Neural cell (in vitro differentiated cells): ENCODE measurements at regions not wholly inside any gene's neighbourhood (a gene's known extent, or its start where the extent isn't known, plus 50 kb on each side); places are given as distances from the start of the nearest gene placed in this dataset.
"Not testable (repeated sequence)": the region's sequence is repeated elsewhere in the genome, so short reads cannot be mapped to it uniquely, and the experiment has no call there.

Experiments used
- H2AFZ ChIP-seq: fragments of 200-600, 300-800 bp; sonication (generic), shearing (Covaris generic); 2 replicates; pipeline ENCODE4 v1.6.0; 2014; ENCODE audit warnings: low read depth, mild to moderate bottlenecking, antibody characterized with exemption, low read length, moderate library complexity
- H3F3A ChIP-seq: fragments of 200-600 bp; shearing (Covaris generic); 2 replicates; pipeline ENCODE4 v1.6.1; 2016; ENCODE audit warnings: mild to moderate bottlenecking, moderate library complexity, mixed read lengths, antibody characterized with exemption, low read length; ENCODE audit not compliant: insufficient read depth, poor library complexity, severe bottlenecking
- H3K27ac ChIP-seq: fragments of 200-600, 300-800 bp; sonication (generic), shearing (Covaris generic); 2 replicates; pipeline ENCODE4 v1.5.1; 2014; ENCODE audit warnings: mild to moderate bottlenecking, low read length, moderate library complexity
- H3K27me3 ChIP-seq: fragments of 300-800, 200-600 bp; sonication (generic), shearing (Covaris generic); 2 replicates; pipeline ENCODE4 v1.6.0; 2014; ENCODE audit warnings: mild to moderate bottlenecking, low read depth, low read length, moderate library complexity; ENCODE audit not compliant: insufficient read depth
- H3K36me3 ChIP-seq: fragments of 300-800, 200-600 bp; sonication (generic), shearing (Covaris generic); 2 replicates; pipeline ENCODE4 v1.5.1; 2014; ENCODE audit warnings: mild to moderate bottlenecking, antibody characterized with exemption, low read length, moderate library complexity; ENCODE audit not compliant: insufficient read depth
- H3K4me2 ChIP-seq: fragments of 300-800, 200-600 bp; sonication (generic), shearing (Covaris generic); 2 replicates; pipeline ENCODE4 v1.6.0; 2014; ENCODE audit warnings: mild to moderate bottlenecking, low read length
- H3K4me3 ChIP-seq: fragments of 300-800, 200-600 bp; sonication (generic), shearing (Covaris generic); 2 replicates; pipeline ENCODE4 v1.5.1; 2014; ENCODE audit warnings: mild to moderate bottlenecking, low read length, moderate library complexity
- H3K79me2 ChIP-seq: fragments of 200-600 bp; shearing (Covaris generic); replicated peaks from 2 replicates; pipeline ENCODE4 v1.6.0; 2014; ENCODE audit warnings: mild to moderate bottlenecking, low read length, moderate library complexity; ENCODE audit not compliant: insufficient read depth
- H3K9ac ChIP-seq: fragments of 300-800, 200-600 bp; sonication (generic), shearing (Covaris generic); 2 replicates; pipeline ENCODE4 v1.6.1; 2016; ENCODE audit warnings: mild to moderate bottlenecking, low read length, mixed read lengths
- H3K9me2 ChIP-seq: fragments of 200-600 bp; shearing (Covaris generic); 2 replicates; pipeline ENCODE4 v1.6.1; 2016; ENCODE audit warnings: mild to moderate bottlenecking, low read length, mixed read lengths; ENCODE audit not compliant: insufficient read depth
- H3K9me3 ChIP-seq: fragments of 200-600, 300-800 bp; sonication (generic), shearing (Covaris generic); 2 replicates; pipeline ENCODE4 v1.6.1; 2016; ENCODE audit warnings: mild to moderate bottlenecking, mixed run types, low read length, moderate library complexity, mixed read lengths
- H4K20me1 ChIP-seq: fragments of 200-600 bp; shearing (Covaris generic); 2 replicates; pipeline ENCODE4 v1.6.1; 2016; ENCODE audit warnings: mild to moderate bottlenecking, mixed run types; ENCODE audit not compliant: insufficient read depth

DNA sequence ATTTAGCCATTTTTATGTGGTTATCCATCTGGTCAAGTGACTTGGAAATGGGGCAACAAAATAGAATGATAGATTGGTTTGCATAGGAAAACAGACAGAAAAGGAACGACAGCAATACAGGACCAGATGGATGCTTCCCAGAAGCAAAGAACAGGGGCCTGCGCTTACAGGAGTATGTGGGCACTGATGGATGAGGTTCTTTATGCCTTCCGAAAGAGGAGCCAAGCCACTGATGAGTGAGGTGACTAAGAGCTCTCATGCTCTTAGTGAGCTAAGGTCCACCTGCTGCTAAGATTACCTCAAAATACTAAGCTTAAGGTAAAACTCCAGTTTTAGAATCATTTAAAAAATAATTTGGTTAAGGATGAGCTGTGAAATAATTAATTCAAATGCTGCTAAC lies 247.4 kb upstream of the FAM240B start:
- H3F3A ChIP-seq, H3K27me3 ChIP-seq, H3K9me2 ChIP-seq, H3K9ac ChIP-seq, H3K4me2 ChIP-seq, H2AFZ ChIP-seq, H3K9me3 ChIP-seq, H4K20me1 ChIP-seq, H3K79me2 ChIP-seq, H3K36me3 ChIP-seq, H3K27ac ChIP-seq, H3K4me3 ChIP-seq: not testable (repeated sequence)

DNA sequence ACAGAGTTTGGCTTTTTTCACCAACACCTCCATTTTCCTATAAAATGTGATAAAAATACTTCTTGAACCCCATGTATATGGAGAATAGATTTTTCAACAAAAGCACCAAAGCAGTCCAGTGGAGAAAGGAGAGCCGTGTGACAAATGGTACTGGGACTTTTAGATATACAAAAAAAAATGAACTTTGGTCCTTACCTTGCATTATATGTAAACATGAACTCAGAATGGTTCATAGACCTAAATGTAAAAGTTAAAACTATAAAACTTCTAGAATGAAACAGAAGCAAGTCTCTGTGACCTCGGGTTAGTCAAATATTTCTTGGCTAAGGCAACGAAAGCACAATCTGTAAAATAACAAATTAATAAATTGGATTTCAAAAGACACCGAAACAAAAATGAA lies 239.9 kb upstream of the FAM240B start:
- not testable (repeated sequence) for H3K27me3 ChIP-seq, H3K9ac ChIP-seq, H3K36me3 ChIP-seq, H4K20me1 ChIP-seq, H3F3A ChIP-seq, H3K4me3 ChIP-seq, H3K9me2 ChIP-seq, H3K4me2 ChIP-seq, H2AFZ ChIP-seq, H3K79me2 ChIP-seq, H3K27ac ChIP-seq, H3K9me3 ChIP-seq

DNA sequence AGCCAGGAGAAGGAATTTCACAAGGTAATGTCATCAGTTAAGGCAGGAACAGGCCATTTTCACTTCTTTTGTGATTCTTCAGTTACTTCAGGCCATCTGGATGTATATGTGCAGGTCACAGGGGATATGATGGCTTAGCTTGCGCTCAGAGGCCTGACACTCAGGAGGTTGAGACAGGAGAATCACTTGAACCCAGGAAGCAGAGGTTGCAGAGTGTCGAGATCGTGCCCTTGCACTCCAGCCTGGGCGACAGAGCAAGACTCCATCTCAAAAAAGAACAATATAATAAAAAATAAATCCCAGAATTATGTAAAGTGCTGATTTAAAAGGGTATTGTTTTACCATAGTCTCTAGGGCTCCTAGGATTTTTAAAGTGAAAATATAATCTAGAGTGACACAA lies 235.9 kb upstream of the FAM240B start:
- not testable (repeated sequence) for H3K36me3 ChIP-seq, H3K4me2 ChIP-seq, H3K9ac ChIP-seq, H3K9me2 ChIP-seq, H3K27me3 ChIP-seq, H3K9me3 ChIP-seq, H3F3A ChIP-seq, H2AFZ ChIP-seq, H3K79me2 ChIP-seq, H3K4me3 ChIP-seq, H3K27ac ChIP-seq, H4K20me1 ChIP-seq

DNA sequence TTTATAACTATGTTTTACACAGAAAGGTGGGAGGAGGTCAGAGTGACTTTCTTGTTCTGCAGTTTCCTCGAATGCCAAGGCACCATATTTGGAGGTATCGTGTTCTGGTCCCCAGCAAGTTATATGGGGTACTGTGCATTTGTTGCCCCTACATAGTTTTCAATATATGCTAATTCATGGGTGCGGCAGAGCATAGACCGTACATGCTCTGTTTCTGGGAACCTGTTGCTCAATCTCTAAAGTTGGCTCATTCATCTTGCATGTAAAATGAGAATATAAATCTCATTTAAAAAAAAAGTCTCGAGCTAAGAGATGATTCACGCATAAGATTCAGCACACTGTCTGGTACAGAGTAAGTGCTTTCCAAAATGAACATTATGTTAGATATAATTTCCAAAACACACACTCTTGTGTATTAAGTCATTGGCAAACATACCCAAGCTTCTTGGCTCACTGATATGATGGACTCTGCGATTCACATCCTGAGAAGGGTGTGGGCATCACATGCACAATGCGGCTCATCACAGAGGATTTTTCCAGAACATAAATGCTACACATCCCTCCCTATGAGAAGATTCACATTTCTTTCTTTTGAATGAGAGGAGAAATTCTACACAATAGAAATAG lies 232.9 kb upstream of the FAM240B start:
- not testable (repeated sequence) for H3F3A ChIP-seq, H3K9me3 ChIP-seq, H3K27ac ChIP-seq, H3K27me3 ChIP-seq, H4K20me1 ChIP-seq, H3K4me3 ChIP-seq, H3K9ac ChIP-seq, H3K4me2 ChIP-seq, H3K36me3 ChIP-seq, H2AFZ ChIP-seq, H3K79me2 ChIP-seq, H3K9me2 ChIP-seq

DNA sequence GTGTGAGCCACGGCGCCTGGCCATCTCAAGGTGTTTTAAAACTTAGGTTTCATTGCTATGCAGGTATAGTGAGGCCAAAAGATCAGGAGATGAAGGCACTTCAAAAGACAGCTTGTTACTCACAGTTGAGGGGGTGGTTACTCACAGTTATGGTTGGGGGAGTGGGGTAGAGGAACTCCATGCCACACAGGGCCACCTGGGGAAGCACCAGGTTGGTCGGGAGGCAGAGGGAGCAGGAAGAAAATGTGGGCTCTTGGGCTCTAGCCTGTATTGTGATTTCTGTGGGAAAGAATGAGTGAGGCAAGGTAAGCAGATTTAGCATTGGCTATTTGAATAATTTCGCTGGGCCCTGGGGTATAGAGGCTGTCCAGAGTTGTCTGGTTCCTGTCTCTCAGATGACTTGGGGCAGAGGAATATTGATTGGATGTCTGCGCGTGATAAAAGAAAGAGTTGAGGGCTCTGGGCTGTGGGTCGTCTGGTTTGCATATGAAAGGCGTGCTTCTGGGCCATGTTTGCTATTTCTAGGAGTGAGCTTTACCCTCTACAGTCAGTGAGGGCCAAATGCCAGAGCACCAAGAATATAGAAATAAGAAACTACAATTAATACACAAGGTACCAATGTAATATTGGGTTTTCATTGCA lies 226.1 kb upstream of the FAM240B start:
- not testable (repeated sequence) for H3K4me2 ChIP-seq, H3K4me3 ChIP-seq, H2AFZ ChIP-seq, H3K9me3 ChIP-seq, H3K79me2 ChIP-seq, H4K20me1 ChIP-seq, H3F3A ChIP-seq, H3K27me3 ChIP-seq, H3K27ac ChIP-seq, H3K36me3 ChIP-seq, H3K9me2 ChIP-seq, H3K9ac ChIP-seq

GRCh38 chr9:38944881-38945449 lies 225.0 kb upstream of the FAM240B start:
- not testable (repeated sequence) for H3K27ac ChIP-seq, H3F3A ChIP-seq, H3K4me3 ChIP-seq, H3K9me2 ChIP-seq, H3K27me3 ChIP-seq, H3K79me2 ChIP-seq, H3K9me3 ChIP-seq, H4K20me1 ChIP-seq, H2AFZ ChIP-seq, H3K4me2 ChIP-seq, H3K9ac ChIP-seq, H3K36me3 ChIP-seq

DNA sequence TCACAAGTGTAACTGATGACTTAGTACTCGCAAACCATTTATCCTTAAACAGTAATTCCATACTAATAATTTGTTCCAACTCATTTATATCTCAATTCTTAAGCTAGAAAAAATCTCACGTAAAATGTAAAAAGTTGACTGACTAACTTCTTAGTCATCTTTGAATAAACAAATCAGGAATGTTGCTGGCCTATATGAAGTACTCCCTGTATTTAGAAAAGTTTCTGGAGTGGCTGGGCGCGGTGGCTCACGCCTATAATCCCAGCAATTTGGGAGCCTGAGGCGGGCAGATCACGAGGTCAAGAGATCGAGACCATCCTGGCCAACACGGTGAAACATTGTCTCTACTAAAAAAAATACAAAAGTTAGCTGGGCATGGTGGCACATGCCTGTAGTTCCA lies 220.6 kb upstream of the FAM240B start:
- H3K4me2 ChIP-seq, H3K36me3 ChIP-seq, H3K79me2 ChIP-seq, H3F3A ChIP-seq, H3K27me3 ChIP-seq, H3K9ac ChIP-seq, H2AFZ ChIP-seq, H3K27ac ChIP-seq, H3K4me3 ChIP-seq, H4K20me1 ChIP-seq, H3K9me3 ChIP-seq, H3K9me2 ChIP-seq: not testable (repeated sequence)

- not testable (repeated sequence) for H3K9me2 ChIP-seq, H3K79me2 ChIP-seq, H3K27me3 ChIP-seq, H3K9me3 ChIP-seq, H3F3A ChIP-seq, H2AFZ ChIP-seq, H3K27ac ChIP-seq, H4K20me1 ChIP-seq, H3K36me3 ChIP-seq, H3K4me3 ChIP-seq, H3K4me2 ChIP-seq, H3K9ac ChIP-seq
Measured at GRCh38 chr9:38938637-38939036, 218.7 kb upstream of the FAM240B start.
